Smooth muscle cell (in vitro differentiated cells): ENCODE measurements at regions not wholly inside any gene's neighbourhood (a gene's known extent, or its start where the extent isn't known, plus 50 kb on each side); places are given as distances from the start of the nearest gene placed in this dataset.

ENCODE experiments used
- DNase-seq: peaks from one replicate; lab custom pipeline; 2025; ENCODE audit not compliant: unreplicated experiment; lab: John Stamatoyannopoulos, UW
- H2AFZ ChIP-seq: fragments of 200-600 bp; sonication (generic); 2 replicates; pipeline ENCODE4 v1.6.0; 2016; ENCODE audit warnings: antibody characterized with exemption, low read depth, mild to moderate bottlenecking
- H3F3A ChIP-seq: fragments of 200-600 bp; sonication (generic); 2 replicates; pipeline ENCODE4 v1.6.0; 2017; ENCODE audit warnings: antibody characterized with exemption, low read depth
- H3K27ac ChIP-seq: fragments of 200-600 bp; sonication (generic); 2 replicates; pipeline ENCODE4 v1.5.1; 2016; ENCODE audit warnings: low read depth, mild to moderate bottlenecking
- H3K27me3 ChIP-seq: fragments of 200-600 bp; sonication (generic); 2 replicates; pipeline ENCODE4 v1.6.1; 2016; ENCODE audit warnings: low read depth, mild to moderate bottlenecking
- H3K36me3 ChIP-seq: fragments of 200-600 bp; sonication (generic); 2 replicates; pipeline ENCODE4 v1.5.1; 2016; ENCODE audit warnings: low read depth
- H3K4me1 ChIP-seq: fragments of 200-600 bp; sonication (generic); 2 replicates; pipeline ENCODE4 v1.5.1; 2016; ENCODE audit warnings: low read depth
- H3K4me2 ChIP-seq: fragments of 200-600 bp; sonication (generic); 2 replicates; pipeline ENCODE4 v1.6.0; 2016; ENCODE audit warnings: mild to moderate bottlenecking
- H3K4me3 ChIP-seq: fragments of 200-600 bp; sonication (generic); 2 replicates; pipeline ENCODE4 v1.5.1; 2016; ENCODE audit warnings: mild to moderate bottlenecking
- H3K79me2 ChIP-seq: fragments of 200-600 bp; sonication (generic); 2 replicates; pipeline ENCODE4 v1.6.0; 2016; ENCODE audit warnings: low read depth, mild to moderate bottlenecking
- H3K9ac ChIP-seq: fragments of 200-600 bp; sonication (generic); 2 replicates; pipeline ENCODE4 v1.6.0; 2016; ENCODE audit warnings: low read depth
- H3K9me3 ChIP-seq: fragments of 200-600 bp; sonication (generic); replicated peaks from 2 replicates; pipeline ENCODE4 v1.5.1; 2016; ENCODE audit warnings: low read depth
- H4K20me1 ChIP-seq: fragments of 200-600 bp; sonication (generic); 2 replicates; pipeline ENCODE4 v1.6.0; 2016; ENCODE audit warnings: low read depth
- WGBS: methylation state at CpG from one replicate; pipeline ENCODE4 v1.1.7; 2016; ENCODE audit warnings: low lambda C conversion rate; 5-methylcytosine and 5-hydroxymethylcytosine counted together
- TF ChIP-seq, protein P1 (sequence below): fragments of 200-600 bp; sonication (generic); IDR thresholded peaks from 2 replicates; pipeline ENCODE4 v1.5.1; 2017; ENCODE audit warnings: borderline replicate concordance, mild to moderate bottlenecking, antibody characterized with exemption; ENCODE audit not compliant: insufficient read depth, poor library complexity, severe bottlenecking

DNA sequence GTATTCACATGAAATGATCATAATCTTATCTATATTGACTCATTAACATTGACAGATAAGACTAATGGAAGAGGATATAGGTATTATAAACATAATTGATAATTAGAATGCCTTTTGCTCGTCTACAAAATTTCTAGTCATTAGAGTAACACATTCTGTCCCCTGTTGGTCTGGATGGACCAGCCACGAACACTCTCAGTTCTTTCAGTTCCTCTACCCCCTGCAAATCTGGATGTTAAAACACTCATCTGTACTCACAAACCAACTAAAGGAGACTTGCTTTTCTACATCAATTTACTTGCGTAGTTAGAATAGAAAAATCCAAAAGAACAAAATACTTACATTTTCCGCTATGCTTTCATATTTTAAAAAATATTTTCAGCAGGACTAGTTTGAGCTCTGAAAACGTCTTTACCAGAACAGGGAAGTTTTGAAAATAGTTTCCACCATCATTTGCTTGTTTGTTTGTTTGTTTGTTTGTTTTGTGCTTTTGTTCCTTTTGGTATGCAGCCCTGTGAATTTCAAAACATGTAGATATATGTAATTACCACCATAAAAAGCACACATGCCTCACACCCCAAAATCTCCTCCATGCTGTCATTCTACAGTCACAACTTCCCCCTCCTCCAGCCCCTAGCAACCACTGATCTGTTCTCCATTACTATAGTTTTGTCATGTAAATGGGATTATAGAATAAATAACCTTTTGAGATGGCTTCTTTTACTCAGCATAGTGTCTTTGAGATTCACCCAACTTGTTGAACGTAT, 103.8 kb downstream of the FZD1 start:
- Histone ChIP-seq H3K9me3 (no peaks in the 10 kb centered on the region), H3K27ac (no peak overlapping the region), H2AFZ (no peak overlapping the region), H3K4me2 (no peak overlapping the region), H3K9ac (no peak overlapping the region), H3F3A (no peaks in the 10 kb centered on the region), H3K36me3 (no peaks in the 10 kb centered on the region), H3K4me1 (no peaks in the 10 kb centered on the region), H3K27me3 (no peaks in the 10 kb centered on the region), H4K20me1 (no peaks in the 10 kb centered on the region), H3K79me2 (no peaks in the 10 kb centered on the region), H3K4me3 (no peak overlapping the region)
- DNase-seq: no peak
- WGBS: 60% methylated on average over 6 of the region's 6 CpGs
- TF ChIP-seq, protein P1, sequence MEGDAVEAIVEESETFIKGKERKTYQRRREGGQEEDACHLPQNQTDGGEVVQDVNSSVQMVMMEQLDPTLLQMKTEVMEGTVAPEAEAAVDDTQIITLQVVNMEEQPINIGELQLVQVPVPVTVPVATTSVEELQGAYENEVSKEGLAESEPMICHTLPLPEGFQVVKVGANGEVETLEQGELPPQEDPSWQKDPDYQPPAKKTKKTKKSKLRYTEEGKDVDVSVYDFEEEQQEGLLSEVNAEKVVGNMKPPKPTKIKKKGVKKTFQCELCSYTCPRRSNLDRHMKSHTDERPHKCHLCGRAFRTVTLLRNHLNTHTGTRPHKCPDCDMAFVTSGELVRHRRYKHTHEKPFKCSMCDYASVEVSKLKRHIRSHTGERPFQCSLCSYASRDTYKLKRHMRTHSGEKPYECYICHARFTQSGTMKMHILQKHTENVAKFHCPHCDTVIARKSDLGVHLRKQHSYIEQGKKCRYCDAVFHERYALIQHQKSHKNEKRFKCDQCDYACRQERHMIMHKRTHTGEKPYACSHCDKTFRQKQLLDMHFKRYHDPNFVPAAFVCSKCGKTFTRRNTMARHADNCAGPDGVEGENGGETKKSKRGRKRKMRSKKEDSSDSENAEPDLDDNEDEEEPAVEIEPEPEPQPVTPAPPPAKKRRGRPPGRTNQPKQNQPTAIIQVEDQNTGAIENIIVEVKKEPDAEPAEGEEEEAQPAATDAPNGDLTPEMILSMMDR: no peak

DNA sequence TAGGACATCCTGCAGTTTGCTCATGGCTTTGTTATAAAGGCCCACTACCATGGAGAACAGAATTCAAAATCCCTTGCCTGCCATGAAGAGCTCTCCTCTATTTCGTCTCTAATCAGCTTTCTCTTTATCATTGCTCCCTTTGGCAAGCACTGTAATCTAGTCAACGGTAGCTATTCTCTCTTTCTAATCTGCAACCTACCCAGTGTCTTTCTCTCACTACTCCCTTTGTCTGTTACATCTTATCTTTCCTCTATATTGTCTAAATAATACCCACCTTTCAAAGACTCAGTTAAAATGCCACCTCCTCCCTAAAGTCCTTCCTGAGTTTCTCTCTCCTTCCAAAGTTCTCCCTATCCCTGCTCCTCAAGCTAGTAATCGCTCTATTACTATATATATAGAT, 108.1 kb downstream of the FZD1 start:
- Histone ChIP-seq H4K20me1 (no peaks in the 10 kb centered on the region), H3F3A (no peaks in the 10 kb centered on the region), H3K27me3 (no peaks in the 10 kb centered on the region), H3K27ac (no peak overlapping the region), H3K36me3 (no peaks in the 10 kb centered on the region), H3K4me3 (no peak overlapping the region), H3K79me2 (no peaks in the 10 kb centered on the region), H2AFZ (no peak overlapping the region), H3K9ac (no peak overlapping the region), H3K9me3 (no peaks in the 10 kb centered on the region), H3K4me2 (no peak overlapping the region), H3K4me1 (no peaks in the 10 kb centered on the region)
- TF ChIP-seq, protein P1: no peak
- no peak for DNase-seq
- WGBS: 94% methylated on average over 3 of the region's 3 CpGs

DNA sequence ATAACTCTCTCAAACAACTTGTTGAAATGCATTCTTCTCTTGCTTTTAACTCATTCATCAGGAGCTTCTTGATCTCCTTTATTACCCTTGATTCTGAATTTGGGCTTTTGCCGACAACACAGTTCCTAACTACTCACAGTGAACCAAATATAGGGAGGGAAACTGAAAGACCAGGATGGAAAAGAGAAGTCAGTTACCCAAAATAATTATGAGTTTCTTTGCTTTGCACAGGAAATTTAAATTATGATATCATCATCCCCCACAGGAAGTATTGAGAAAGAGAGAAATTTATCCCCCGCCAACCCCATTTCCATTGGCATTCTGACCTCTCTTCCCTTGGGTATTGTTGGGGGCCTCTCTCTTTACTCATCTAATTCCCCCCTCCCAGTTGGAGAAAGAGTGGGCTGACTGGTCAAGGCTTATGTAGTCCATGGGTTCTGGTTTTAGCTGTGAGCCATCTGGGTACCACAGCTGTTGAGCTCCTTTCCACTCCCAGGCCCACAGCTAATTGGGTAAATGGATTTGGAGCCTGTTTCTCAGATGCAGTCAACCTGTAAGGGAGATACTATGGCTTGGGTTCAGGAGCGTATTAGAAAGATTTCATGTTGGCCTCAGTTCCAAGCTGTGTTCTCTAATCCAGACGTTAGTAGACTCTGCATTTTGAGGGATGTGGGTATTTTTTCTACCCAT, 109.0 kb downstream of the FZD1 start:
- 73% methylated on average over 4 of the region's 4 CpGs for WGBS
- no peaks in the 10 kb centered on the region for H3K79me2 ChIP-seq
- no peaks in the 10 kb centered on the region for H4K20me1 ChIP-seq
- no peaks in the 10 kb centered on the region for H3K36me3 ChIP-seq
- no peaks in the 10 kb centered on the region for H3K9me3 ChIP-seq
- H3K4me2 ChIP-seq: no peak overlapping the region
- no peaks in the 10 kb centered on the region for H3K27me3 ChIP-seq
- H3K27ac ChIP-seq: no peak overlapping the region
- DNase-seq: no peak
- no peak overlapping the region for H2AFZ ChIP-seq
- TF ChIP-seq, protein P1: no peak
- H3K9ac ChIP-seq: no peak overlapping the region
- no peaks in the 10 kb centered on the region for H3F3A ChIP-seq
- H3K4me1 ChIP-seq: no peaks in the 10 kb centered on the region
- H3K4me3 ChIP-seq: no peak overlapping the region
